IPS-18c (cell line): ENCODE measurements at regions not wholly inside any gene's neighbourhood (a gene's known extent, or its start where the extent isn't known, plus 50 kb on each side); places are given as distances from the start of the nearest gene placed in this dataset.

Experiments
- H3K4me3 ChIP-seq: 2 replicates; pipeline ENCODE4 v1.7.0; 2013; ENCODE audit warnings: low read depth, mild to moderate bottlenecking, low read length, moderate library complexity; ENCODE audit not compliant: insufficient read depth
- H3K9me3 ChIP-seq: one replicate; pipeline ENCODE4 v1.6.1; 2013; ENCODE audit warnings: mild to moderate bottlenecking, low read length, moderate library complexity; ENCODE audit not compliant: control insufficient read depth, insufficient read depth

GRCh38 chr10:128661404-128662197 is 535.4 kb upstream of the MKI67 start:
- no peaks in the 10 kb centered on the region for H3K9me3 ChIP-seq
- H3K4me3 ChIP-seq, result no peak overlapping the region

GRCh38 chr10:128662520-128662919 is 536.3 kb upstream of the MKI67 start:
- Histone ChIP-seq H3K9me3 (no peaks in the 10 kb centered on the region), H3K4me3 (no peak overlapping the region)

- Histone ChIP-seq H3K4me3 (no peak overlapping the region), H3K9me3 (no peaks in the 10 kb centered on the region)
Measured at GRCh38 chr10:128664729-128665128, 538.5 kb upstream of the MKI67 start.

DNA sequence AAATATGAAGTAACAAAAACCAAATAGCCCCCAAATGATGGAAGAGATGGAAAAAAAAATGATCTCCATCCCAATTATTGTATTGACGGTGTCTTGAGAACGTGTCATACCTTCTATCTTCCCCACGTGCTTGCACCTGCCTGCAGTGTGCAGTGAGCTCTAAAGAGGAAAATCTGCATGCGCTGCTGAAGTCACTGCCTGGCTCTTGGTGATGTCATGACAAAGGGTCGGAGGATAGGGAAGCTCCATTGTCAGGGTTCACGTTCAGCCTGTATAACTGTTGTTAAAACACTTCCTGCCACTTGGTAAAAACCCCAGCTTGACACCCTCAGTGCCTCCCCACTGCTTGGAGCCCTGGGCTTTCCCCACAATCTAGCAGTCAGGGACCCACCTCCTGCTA is 549.2 kb upstream of the MKI67 start:
- Histone ChIP-seq H3K9me3 (no peaks in the 10 kb centered on the region), H3K4me3 (no peak overlapping the region)

DNA sequence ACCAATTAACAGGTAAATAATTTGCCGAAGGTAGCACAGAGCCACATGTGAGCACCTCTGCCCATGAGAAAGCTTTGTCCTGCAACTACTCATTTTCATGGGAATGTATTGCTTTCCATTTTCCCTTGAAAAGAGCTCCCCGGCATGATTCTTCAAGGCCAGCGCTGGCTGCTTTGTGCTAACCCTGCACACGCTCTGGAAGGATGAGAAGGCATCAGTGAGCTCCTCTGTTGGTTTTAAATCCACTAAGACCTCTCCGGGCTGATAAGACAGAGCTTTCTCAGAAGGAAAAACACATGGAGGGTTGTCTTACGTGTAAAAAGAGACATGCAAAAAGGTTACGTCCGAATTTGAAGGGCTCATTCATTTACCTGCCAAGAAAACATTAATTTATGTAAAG is 553.9 kb upstream of the MKI67 start:
- no peak overlapping the region; the same call in 1 of the 2 replicates for H3K4me3 ChIP-seq
- H3K9me3 ChIP-seq, result no peaks in the 10 kb centered on the region

DNA sequence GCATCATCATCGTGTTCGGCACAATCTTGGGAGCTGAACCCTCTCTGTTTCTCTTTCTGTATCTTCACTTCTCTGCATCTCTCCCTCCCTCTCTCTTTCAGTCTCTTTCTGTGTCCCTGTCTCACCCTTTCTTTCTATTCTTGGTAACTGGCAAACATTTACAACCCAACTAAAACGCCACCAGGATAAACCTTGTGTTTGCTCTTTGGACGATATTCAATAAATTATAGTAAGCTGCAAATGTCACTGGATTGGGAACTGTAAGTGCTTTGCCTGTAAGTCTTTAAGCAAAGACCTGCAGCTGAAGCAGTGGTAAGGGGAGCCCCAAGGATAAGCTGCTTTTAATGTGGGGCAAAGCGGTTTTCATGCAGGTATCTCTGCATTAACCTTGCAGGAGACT is 558.0 kb upstream of the MKI67 start:
- Histone ChIP-seq H3K4me3 (no peak overlapping the region), H3K9me3 (no peaks in the 10 kb centered on the region)

GRCh38 chr10:128686630-128687278 is 560.5 kb upstream of the MKI67 start:
- no peaks in the 10 kb centered on the region for H3K9me3 ChIP-seq
- no peak overlapping the region for H3K4me3 ChIP-seq

- no peaks in the 10 kb centered on the region for H3K9me3 ChIP-seq
Measured at GRCh38 chr10:128687408-128687807, 561.2 kb upstream of the MKI67 start.

GRCh38 chr10:128687927-128688549 is 561.8 kb upstream of the MKI67 start:
- H3K9me3 ChIP-seq, result no peaks in the 10 kb centered on the region
- H3K4me3 ChIP-seq, result no peak overlapping the region

More at GRCh38 chr10:128687408-128687807, 561.2 kb upstream of the MKI67 start:
- H3K4me3 ChIP-seq, result no peak overlapping the region

GRCh38 chr10:128689667-128690066 is 563.4 kb upstream of the MKI67 start:
- Histone ChIP-seq H3K4me3 (no peak overlapping the region), H3K9me3 (no peaks in the 10 kb centered on the region)

- no peaks in the 10 kb centered on the region for H3K9me3 ChIP-seq
Measured at GRCh38 chr10:128693493-128694131, 567.4 kb upstream of the MKI67 start.

GRCh38 chr10:128694168-128694850 is 568.1 kb upstream of the MKI67 start:
- Histone ChIP-seq H3K4me3 (no peak overlapping the region), H3K9me3 (no peaks in the 10 kb centered on the region)

More at GRCh38 chr10:128693493-128694131, 567.4 kb upstream of the MKI67 start:
- H3K4me3 ChIP-seq, result no peak overlapping the region

DNA sequence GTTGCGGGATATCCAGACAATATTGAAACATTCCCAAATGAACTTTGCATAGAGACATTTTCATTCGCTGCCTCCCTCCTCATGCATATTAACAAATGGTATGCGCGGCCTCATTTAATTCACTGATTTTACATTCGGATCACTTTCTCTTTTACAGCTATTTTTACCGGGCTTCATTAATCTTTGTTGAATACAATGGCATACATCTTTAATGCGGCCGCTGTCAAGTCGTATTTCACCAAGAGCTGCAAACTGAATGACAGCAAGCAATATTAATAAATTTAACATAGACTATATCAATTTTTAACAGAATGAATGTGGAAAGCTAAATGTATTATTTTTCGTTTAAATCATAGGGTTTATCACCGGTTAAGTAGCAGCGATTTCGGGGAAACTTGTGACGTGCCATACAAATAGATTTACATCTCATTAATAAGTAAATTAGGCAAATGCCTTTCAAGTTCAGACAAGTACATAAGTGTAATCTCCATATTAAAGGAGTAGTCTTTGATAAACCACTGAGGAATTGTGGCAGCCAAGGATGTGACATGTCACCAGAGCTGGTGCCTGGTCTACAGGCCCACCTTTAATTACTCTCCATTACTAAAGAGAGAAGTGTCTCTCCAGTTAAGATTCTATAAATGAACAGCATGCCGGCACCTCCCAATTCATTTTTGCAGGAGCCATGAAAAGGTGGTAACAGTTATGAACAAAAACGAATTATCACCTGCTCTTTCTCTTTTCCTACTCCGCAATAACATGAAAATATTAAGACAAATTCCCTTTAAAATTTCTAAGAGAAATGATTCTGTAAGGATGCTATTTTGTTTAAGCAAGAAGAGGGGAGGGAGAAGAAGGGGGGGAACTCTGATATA is 568.9 kb upstream of the MKI67 start:
- H3K4me3 ChIP-seq, result no peak overlapping the region
- no peaks in the 10 kb centered on the region for H3K9me3 ChIP-seq

- Histone ChIP-seq H3K4me3 (no peak overlapping the region), H3K9me3 (no peaks in the 10 kb centered on the region)
Measured at GRCh38 chr10:128695931-128696330, 569.7 kb upstream of the MKI67 start.

- no peaks in the 10 kb centered on the region for H3K9me3 ChIP-seq
- no peak overlapping the region for H3K4me3 ChIP-seq
Measured at GRCh38 chr10:128697437-128697836, 571.2 kb upstream of the MKI67 start.

- Histone ChIP-seq H3K4me3 (no peak overlapping the region), H3K9me3 (no peaks in the 10 kb centered on the region)
Measured at GRCh38 chr10:128701381-128701780, 575.2 kb upstream of the MKI67 start.
